Fibroblast of skin of back (primary cell): ENCODE measurements at regions not wholly inside any gene's neighbourhood (a gene's known extent, or its start where the extent isn't known, plus 50 kb on each side); places are given as distances from the start of the nearest gene placed in this dataset.
"Not testable (repeated sequence)": the region's sequence is repeated elsewhere in the genome, so short reads cannot be mapped to it uniquely, and the experiment has no call there.

Experiments used
- DNase-seq: peaks from one replicate; pipeline ENCODE4 v3.0.0-alpha.2; 2013

DNA sequence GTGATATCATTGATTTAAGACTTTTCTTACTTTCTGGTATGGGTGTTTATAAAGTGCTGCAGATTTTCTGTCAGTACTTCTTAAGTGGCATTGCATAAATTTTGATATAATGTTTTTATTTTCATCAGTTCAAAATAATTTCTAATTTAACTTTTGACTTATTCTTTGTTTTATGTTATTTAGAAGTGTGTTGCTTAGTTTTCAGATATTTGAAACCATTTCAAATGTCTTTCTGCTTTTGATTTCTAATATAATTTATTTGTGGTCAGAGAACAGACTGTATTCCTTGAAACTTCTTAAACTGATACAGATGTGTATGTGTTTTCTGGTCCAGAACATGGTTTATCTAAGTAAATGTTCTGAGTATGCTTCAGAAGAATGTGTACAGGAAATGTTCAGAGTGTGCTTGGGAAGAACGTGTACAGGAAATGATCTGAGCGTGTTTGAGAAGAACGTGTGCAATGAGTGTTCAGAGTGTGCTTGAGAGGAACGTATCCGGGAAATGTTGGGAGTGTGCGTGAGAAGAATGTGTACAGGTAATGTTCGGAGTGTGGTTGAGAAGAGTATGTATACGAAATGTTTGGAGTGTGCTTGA, 265.7 kb upstream of the HS6ST1 start:
- DNase-seq: peak; percentile 88

GRCh38 chr2:128585706-128586105, 267.0 kb upstream of the HS6ST1 start:
- peak; percentile 95 for DNase-seq

GRCh38 chr2:128589681-128590080, 271.0 kb upstream of the HS6ST1 start:
- no peak for DNase-seq

DNA sequence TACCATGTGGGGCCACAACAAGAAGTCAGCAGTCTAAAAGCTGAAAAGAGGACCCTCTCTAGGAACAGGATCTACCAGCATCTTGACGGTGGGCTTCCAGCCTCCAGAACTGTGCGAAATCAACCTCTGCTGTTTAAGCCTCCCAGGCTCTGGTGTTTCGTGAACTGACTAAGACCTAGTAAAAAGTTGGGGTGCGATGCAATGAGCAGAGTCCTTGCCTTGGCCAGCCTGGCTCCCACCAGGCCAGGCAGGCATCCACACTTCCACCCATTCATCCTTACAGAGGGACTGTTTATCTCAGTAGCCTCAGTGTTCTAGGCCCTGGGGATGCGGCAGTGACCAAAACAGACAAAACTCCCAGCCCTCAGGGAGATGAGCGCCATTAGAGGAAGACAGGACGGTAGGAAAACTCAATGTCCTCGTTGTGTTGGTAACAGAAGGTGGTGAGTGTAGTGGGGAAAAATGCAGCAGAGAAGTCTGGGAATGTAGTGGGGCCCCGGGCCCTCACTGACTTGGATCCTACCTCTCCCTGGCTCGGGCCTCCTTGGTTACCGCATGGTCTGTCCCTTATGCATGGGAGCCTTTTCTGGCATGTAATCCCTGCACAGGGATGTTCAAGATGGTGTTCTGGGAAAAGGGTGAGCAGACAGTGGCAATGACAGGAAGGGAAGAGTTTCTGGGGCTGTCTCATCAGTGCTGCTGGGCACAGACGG, 271.8 kb upstream of the HS6ST1 start:
- no peak for DNase-seq

DNA sequence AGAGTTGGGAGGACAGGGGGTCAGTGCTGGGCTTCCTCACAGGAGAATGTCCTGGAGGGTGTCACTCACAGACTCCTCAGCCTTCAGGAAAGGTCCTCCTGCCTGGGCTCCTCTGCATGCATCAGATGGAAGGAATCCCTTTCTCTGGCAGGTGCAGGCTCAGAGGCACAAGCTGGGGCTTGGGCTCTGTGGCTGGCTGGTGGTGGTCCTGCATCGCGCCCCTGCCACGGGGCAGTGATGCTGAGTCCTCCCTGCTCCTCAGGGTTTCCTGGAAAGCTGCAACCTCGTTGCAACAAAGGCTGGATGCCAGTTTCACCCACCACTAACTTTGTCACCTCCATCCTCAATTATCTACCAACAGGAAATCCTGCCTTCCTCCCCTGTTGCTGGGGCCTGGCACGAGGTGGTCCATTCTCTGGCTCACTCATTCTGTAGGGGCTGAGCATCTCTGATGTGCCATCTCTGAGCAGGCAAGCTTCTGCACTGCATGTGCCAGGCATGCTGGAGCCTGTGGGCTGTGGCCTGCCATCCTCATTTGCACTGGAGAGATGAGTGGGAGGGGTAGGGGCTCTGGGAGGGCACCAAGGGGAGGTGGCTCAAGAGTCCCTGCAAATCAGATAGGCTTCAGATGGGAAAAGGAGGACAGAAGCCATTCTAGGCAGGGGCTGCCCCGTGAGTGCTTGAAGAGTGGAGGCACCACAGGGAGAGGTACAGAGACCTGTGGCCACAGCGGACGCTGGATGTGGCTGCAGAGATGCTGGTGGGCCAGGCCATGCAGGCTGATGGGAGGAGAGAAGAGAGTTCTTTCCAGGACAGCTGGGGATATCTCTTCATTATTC, 272.6 kb upstream of the HS6ST1 start:
- no peak for DNase-seq

DNA sequence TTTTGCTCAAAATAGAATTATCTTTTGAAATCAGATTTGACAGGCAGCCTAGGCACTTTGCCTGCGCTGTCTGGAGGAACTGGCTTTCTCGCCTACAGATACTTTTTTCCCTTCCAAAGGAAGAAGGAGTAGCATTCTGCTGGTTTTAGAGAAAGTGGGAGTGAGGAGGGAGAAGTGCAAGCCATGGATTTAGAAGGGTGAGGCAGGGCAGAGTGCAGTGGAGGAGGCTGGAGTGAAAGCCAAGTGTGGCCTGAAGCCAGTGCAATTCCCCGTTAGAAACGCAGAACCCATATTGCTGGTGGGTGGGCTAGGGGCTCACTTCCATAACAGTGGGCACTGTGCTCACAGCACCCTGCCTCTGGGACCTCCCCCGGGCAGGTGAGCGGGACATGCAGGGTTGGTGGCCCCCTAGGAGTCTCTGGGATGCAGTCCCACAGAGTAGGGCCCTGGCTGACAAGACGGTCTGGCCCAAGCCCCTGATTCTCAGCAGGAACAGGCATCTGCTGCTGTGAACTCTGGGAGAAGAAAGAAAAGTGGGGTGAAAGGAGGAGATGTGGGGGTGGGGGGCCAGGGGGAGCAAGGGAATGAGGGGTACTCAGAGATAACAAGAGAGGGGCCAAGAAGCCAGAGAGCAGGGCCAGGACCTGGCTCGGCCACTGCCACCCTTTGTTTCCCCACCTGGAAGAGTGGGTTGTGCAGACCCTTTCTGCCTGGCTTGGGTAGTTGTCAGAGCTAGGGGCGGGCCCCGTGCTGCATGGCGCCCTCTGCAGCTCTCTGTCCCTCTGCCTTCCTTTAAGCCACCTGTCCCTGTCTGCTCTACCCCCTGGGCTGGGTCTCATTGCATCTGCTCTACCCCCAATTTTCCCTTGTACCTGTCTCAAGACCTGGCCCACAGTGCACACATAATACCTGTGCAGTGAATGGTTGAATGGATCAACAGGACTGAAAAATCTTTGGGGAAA, 273.5 kb upstream of the HS6ST1 start:
- no peak for DNase-seq

DNA sequence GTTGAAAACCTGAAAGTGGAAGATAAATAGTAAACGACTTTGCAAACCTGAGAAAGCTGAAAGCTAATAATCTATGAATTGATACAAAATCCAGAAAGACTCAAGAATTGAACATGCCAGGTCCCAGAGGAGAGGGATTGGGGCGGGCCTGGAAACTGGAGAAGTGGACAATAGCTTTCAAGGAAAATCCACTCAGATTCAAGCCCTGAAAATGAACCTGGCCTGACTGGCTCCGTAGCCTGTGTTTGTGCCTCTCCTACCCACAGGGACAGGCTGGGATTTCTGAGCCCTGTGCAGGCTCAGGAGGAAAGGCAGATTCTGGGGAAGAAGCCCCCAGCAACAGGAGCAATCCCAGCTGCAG, 274.8 kb upstream of the HS6ST1 start:
- no peak for DNase-seq

DNA sequence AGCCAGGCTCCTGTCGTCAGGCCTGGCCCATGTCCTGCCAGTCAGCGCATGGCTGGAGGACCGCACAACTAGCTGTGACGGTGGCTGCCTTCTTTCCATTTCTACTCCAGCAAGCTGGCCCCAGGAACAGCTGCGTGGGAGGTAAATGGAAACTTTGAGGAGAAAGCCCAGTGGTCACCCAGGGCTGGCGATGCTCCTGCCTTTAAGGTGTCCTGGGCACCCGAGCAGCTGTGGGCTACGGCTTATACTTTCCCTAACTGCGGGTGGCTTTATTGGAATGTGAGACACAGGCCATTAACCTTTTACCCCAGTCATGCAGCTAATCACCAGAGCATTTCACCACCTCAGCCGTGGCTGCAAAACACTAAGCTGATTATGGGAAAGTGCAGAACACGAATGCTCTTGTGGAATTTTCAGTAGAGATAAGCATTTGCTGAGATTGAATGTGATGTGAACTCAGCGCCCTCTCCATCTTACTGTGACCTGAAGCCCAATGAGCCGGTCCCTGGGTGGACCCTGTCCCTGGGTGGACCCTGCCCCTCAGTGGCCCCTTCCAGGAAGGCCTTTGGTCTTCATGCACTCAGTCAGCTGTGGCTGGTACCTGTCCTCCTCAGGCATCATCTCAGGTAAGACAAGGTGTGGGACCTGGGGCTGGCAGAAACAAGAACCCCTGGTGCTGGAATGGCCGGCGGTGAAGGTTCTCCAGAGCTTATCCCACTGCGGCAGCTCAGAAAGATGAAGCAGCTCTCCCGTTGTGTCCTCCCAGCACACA, 275.4 kb upstream of the HS6ST1 start:
- DNase-seq: no peak

DNA sequence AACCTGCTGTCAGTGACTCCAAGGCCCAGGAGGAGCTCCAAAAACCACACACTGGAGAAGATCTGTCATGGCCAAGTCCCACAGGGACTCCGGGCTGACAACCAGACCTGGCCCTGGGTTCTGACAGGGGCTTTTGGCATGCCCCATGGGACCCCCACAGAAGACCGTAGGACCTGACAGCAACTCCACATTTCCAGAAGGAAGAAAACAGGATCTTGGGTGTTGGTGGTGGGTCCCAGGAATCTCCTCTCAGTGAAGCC, 275.9 kb upstream of the HS6ST1 start:
- no peak for DNase-seq

DNA sequence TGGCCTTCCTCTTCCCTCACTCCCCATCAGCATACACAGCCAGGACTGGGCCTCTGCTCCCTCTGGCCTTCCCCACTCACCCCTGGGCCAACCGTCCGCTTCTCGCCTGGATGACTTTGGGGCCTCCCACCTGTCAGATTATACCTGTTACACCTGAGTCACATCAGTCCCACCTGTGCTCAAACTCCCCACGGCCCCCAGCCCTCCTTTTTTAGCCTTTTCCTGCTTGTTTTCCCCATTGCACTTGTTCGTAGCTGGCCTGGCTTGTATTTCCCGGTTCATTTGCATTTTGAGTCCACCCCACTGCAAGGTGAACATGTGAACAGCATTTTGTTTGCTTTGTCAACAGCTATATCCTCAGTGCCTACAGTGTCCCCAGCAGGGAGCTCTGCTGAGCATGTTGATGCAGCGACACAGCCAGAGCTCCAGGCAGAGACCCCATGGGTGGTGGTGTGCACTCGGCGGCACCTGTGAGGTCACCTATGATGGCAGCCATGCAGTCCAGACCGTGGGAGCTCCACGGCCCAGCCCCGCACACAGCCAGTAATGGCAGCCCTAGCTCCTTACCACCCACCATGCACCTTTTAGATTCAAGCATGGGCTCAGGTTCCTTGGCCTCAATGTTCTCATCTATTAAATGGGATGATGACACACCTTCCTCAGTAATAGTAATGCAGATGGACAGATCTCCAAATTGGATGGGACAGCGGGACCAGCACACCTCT, 276.4 kb upstream of the HS6ST1 start:
- DNase-seq: no peak

GRCh38 chr2:128595763-128596395, 277.2 kb upstream of the HS6ST1 start:
- no peak for DNase-seq

DNA sequence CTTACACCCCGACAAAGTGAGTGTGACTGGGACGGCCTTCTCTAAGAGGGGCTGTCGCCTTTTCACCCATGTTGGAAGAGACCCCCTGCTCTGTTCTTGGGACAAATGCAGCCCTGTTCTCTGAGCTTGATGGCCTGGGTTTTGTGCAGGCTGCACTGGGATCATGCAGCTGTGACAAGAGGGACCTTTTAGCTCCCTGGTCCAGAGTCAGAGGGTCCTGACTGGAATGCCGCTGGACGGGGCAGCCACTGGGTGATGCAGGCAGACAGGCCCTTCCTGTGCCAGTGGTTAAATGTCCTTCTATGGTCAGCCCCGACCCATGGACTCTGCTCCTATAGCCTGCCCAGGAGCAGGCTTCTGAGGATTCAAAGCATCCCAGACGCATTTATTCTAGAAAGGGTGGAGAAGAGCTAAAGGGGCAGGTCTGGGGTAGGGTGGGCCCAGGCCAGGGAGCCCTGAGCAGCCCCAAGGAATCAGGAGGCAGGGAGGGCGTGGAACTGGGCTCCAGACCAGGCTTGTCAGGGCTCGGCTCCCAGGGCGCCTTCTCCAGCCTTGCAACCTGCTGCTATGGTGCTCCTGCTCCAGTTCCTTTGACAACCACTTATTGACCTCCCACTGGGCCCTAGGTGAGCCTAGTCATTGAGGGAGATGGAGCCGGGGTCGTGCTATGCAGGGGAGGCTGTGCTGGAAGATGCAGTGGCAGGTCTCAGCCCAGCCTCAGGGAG, 277.9 kb upstream of the HS6ST1 start:
- DNase-seq: no peak

GRCh38 chr2:128597121-128597762, 278.6 kb upstream of the HS6ST1 start:
- no peak for DNase-seq

GRCh38 chr2:128598260-128598659, 279.6 kb upstream of the HS6ST1 start:
- not testable (repeated sequence) for DNase-seq

DNA sequence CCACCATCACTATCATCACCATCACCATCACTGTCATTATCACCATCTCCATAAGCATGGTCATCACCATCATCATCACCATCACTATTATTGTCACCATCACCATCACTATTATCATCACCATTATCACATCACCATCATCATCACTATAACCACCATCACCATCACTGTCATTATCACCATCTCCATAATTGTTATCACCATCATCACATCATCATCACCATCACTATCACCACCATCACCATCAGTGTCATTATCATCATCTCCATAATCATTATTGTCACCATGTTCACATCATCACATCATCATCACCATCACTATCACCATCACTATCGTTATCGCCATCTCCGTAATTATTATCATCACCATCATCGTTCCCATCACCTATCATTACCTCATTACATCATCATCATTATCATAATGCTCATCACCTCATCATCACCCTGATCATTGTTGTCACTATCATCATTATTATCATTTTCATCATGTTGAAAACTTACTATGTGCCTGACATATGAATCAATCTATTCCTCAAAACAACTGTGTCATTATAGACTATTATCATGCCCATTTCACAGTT, 280.3 kb upstream of the HS6ST1 start:
- no peak for DNase-seq

- no peak for DNase-seq
Measured at GRCh38 chr2:128599700-128600099, 281.0 kb upstream of the HS6ST1 start.

DNA sequence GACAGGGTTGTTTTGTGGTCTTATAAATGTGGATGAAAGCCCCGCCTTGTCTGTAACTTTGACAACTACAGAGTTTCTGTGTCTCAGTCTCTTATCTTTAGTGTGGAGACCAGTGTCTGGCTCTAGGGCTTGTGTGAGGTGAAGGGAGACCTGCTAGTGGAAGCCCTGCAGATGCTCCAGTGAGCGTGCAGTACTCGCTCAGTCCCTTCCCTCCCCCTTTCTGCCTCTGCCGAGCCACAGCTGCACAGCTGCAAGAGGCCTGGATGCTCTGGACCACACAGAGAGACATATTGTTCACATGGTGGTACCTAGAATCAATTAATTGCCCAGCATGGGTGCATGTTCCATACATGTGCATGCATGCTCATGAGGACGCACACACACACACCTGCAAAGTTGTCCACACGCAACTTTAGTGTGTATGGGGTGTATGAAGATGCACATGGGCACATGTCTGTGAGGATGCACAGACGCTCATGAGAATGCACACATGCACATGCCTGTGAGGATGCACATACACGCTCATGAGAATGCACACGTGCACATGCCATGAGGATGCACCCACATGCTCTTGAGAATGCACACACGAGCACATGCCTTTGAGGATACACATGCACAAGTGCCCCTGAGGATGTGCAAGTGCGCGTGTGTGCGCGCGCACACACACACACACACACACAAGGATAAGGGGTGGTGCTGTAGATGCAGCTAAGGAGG, 282.1 kb upstream of the HS6ST1 start:
- DNase-seq: no peak

GRCh38 chr2:128601298-128602037, 282.8 kb upstream of the HS6ST1 start:
- no peak for DNase-seq
